Sigmoid colon (tissue), 4 donors: ENCODE measurements at regions not wholly inside any gene's neighbourhood (a gene's known extent, or its start where the extent isn't known, plus 50 kb on each side); places are given as distances from the start of the nearest gene placed in this dataset.

Experiments
- EP300 ChIP-seq, 4 donors: sonication (generic); formaldehyde crosslinking; IDR thresholded peaks; one replicate each; pipeline ENCODE4 v1.6.1; 2017; ENCODE audit warnings: antibody characterized with exemption in 4 of 4
- POLR2A ChIP-seq, 2 donors: fragments of 450-650 bp; IDR thresholded peaks; one replicate each; pipeline ENCODE4 v1.6.1; 2016; ENCODE audit warnings: antibody characterized with exemption in 2 of 2, mild to moderate bottlenecking in 2 of 2, moderate library complexity in 2 of 2
- TF ChIP-seq, protein P1 (sequence below), 4 experiments: fragments of 450-650 bp in 3 of 4; fragments of 200-600 bp in 1 of 4; IDR thresholded peaks; one replicate each; pipeline ENCODE4 v1.5.1; 2016 to 2019; ENCODE audit warnings: antibody characterized with exemption in 4 of 4, mild to moderate bottlenecking in 3 of 4, moderate library complexity in 2 of 4

DNA sequence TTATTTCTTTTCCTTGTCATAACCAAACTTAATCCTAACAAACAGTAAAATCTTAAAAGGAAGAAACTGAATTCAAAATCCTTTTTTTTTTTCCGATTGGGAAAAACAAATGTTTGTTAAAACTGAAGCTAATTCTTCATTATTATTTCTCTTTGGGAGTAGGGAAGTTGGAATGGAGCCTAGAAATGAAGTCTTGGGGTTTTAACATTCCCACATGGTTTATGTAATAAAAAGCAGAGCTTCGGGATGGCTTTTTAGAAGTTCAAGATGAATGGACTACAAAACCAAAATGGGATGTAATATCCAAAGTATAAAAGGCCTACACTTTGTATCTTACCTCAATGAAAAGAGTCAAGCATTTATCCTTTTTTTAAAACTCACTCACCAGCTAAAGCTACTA is 189.0 kb upstream of the TMC3 start:
- TF ChIP-seq, protein P1, sequence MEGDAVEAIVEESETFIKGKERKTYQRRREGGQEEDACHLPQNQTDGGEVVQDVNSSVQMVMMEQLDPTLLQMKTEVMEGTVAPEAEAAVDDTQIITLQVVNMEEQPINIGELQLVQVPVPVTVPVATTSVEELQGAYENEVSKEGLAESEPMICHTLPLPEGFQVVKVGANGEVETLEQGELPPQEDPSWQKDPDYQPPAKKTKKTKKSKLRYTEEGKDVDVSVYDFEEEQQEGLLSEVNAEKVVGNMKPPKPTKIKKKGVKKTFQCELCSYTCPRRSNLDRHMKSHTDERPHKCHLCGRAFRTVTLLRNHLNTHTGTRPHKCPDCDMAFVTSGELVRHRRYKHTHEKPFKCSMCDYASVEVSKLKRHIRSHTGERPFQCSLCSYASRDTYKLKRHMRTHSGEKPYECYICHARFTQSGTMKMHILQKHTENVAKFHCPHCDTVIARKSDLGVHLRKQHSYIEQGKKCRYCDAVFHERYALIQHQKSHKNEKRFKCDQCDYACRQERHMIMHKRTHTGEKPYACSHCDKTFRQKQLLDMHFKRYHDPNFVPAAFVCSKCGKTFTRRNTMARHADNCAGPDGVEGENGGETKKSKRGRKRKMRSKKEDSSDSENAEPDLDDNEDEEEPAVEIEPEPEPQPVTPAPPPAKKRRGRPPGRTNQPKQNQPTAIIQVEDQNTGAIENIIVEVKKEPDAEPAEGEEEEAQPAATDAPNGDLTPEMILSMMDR (IDR thresholded peaks at IDR 0.05) = no peak
- no peak for TF ChIP-seq POLR2A (IDR thresholded peaks at IDR 0.05)
- TF ChIP-seq EP300 (IDR thresholded peaks at IDR 0.05) = no peak
